Upper lobe of right lung (tissue), 1 donor: ENCODE measurements at regions not wholly inside any gene's neighbourhood (a gene's known extent, or its start where the extent isn't known, plus 50 kb on each side); places are given as distances from the start of the nearest gene placed in this dataset.

Source experiments
- ATAC-seq: fragments of 200-7000 bp; cut with Tn5 transposase; one replicate; pipeline ENCODE4 v1.9.1; 2020; ENCODE audit warnings: mild to moderate bottlenecking, moderate library complexity
- DNase-seq: peaks from one replicate; pipeline ENCODE4 v3.0.0-alpha.2; 2020
- H3K27ac ChIP-seq: fragments of 200-600 bp; one replicate; pipeline ENCODE4 v1.8.0; 2022
- H3K27me3 ChIP-seq: fragments of 200-600 bp; one replicate; pipeline ENCODE4 v1.8.0; 2022; ENCODE audit warnings: mild to moderate bottlenecking
- H3K36me3 ChIP-seq: fragments of 200-600 bp; one replicate; pipeline ENCODE4 v1.8.0; 2022
- H3K4me1 ChIP-seq: fragments of 200-600 bp; one replicate; pipeline ENCODE4 v1.8.0; 2022
- H3K4me3 ChIP-seq: fragments of 200-600 bp; one replicate; pipeline ENCODE4 v1.8.0; 2022; ENCODE audit warnings: mild to moderate bottlenecking
- H3K9me3 ChIP-seq: fragments of 200-600 bp; one replicate; pipeline ENCODE4 v1.8.0; 2022
- intact Hi-C: fragments of 100-400 bp; cut with DNase I; formaldehyde crosslinking; loops from one replicate; pipeline ENCODE4 v1.11.0; 2022
- TF ChIP-seq, protein P1 (sequence below): fragments of 200-600 bp; IDR thresholded peaks from one replicate; pipeline ENCODE4 v1.8.0; 2022; ENCODE audit warnings: antibody characterized with exemption
- donor health status: DM: no; HTN: yes; CAD: no; lungs with severe emphysema.

DNA sequence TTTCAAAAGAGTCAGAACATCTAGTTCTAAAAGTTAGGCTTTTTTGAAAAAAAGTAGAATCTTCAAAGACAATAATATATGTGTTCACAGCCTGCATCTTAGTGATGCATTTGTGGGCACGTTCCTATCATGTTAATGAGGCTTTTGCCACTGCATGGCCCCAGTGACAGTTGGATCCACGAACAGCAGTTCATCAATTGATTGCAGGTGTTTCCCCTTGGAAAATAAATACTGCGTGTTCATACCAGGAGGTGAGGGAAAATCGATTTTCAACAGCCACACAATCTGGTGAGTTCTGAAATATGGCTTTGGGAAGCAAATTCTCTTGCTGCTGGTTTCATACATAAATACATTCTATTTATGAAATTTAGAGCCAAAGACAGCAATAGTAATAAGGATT lies 343.8 kb upstream of the SLC10A2 start:
- TF ChIP-seq, protein P1, sequence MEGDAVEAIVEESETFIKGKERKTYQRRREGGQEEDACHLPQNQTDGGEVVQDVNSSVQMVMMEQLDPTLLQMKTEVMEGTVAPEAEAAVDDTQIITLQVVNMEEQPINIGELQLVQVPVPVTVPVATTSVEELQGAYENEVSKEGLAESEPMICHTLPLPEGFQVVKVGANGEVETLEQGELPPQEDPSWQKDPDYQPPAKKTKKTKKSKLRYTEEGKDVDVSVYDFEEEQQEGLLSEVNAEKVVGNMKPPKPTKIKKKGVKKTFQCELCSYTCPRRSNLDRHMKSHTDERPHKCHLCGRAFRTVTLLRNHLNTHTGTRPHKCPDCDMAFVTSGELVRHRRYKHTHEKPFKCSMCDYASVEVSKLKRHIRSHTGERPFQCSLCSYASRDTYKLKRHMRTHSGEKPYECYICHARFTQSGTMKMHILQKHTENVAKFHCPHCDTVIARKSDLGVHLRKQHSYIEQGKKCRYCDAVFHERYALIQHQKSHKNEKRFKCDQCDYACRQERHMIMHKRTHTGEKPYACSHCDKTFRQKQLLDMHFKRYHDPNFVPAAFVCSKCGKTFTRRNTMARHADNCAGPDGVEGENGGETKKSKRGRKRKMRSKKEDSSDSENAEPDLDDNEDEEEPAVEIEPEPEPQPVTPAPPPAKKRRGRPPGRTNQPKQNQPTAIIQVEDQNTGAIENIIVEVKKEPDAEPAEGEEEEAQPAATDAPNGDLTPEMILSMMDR: no peak
- intact Hi-C loops: no loop called here
- Histone ChIP-seq H3K27ac (no peak overlapping the region), H3K4me3 (no peak overlapping the region), H3K36me3 (no peaks in the 10 kb centered on the region), H3K9me3 (no peaks in the 10 kb centered on the region), H3K27me3 (no peaks in the 10 kb centered on the region), H3K4me1 (no peaks in the 10 kb centered on the region)
- ATAC-seq (no peak), DNase-seq (no peak)

DNA sequence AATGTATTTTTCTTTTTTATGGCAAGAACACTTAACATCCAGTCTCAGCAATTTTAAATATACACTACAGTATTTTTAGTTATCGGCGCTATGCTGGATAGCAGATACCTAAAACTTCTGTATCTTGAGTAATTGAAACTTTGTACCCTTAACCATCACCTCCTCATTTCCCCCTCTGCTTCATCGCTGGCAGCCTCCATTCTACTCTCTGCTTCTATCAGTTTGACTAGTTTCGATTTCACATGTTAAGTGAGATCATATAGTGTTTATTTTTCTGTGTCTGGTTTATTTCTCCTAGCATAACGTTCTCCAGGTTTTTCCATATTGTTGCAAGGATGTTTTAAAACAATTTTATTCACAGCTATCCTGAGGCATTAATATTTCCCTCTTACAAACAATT lies 340.8 kb upstream of the SLC10A2 start:
- ATAC-seq: no peak
- no peaks in the 10 kb centered on the region for H3K36me3 ChIP-seq
- no peak overlapping the region for H3K4me3 ChIP-seq
- TF ChIP-seq, protein P1: no peak
- no peak overlapping the region for H3K27ac ChIP-seq
- H3K27me3 ChIP-seq: no peaks in the 10 kb centered on the region
- intact Hi-C loops: no loop called here
- no peak for DNase-seq
- no peaks in the 10 kb centered on the region for H3K4me1 ChIP-seq
- no peaks in the 10 kb centered on the region for H3K9me3 ChIP-seq

DNA sequence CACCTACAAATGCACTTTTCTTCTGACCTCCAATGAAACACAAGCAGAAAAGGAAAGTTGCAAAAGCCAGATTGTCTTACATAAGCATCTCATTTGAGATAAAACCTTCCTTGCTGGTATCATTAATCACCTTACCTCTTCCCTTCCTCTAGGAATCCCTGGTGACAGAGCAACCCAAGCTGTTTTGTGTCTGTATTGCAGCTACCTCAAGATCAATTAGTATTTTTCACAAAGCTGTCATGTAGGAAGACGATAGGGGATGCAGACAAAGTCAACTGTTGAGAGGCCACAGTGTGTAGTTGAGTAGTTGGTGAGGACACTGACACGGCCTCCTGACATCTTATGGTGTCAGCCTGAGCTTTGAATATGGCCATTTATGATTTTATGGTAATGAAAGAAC lies 339.1 kb upstream of the SLC10A2 start:
- no peaks in the 10 kb centered on the region for H3K36me3 ChIP-seq
- intact Hi-C loops: no loop called here
- no peaks in the 10 kb centered on the region for H3K27me3 ChIP-seq
- DNase-seq (no peak), ATAC-seq (no peak)
- TF ChIP-seq, protein P1: no peak
- H3K4me3 ChIP-seq: no peak overlapping the region
- H3K4me1 ChIP-seq: no peaks in the 10 kb centered on the region
- H3K27ac ChIP-seq: no peak overlapping the region
- no peaks in the 10 kb centered on the region for H3K9me3 ChIP-seq

DNA sequence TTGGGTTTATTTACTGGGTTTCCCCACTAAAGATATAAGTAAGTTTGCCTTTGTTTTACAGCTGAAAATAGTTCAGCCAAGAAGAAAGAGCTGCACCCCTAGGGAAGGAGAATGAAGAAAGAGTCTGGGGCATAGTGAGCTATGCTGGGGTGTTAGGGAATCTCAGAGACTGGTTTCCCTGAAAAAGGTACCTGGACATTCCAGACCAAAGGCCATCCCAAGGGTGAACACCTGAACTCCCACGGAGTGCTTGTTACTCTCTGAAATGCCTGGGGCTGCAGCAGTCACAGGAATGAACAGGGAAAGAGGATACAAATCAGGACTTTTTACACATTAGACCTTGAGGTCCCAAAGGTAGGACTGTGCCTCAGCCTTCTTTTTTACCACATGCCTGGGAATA lies 337.6 kb upstream of the SLC10A2 start:
- no peaks in the 10 kb centered on the region for H3K4me1 ChIP-seq
- intact Hi-C loops: no loop called here
- H3K4me3 ChIP-seq: no peak overlapping the region
- DNase-seq (no peak), ATAC-seq (no peak)
- TF ChIP-seq, protein P1: no peak
- no peaks in the 10 kb centered on the region for H3K27me3 ChIP-seq
- no peaks in the 10 kb centered on the region for H3K9me3 ChIP-seq
- H3K36me3 ChIP-seq: no peaks in the 10 kb centered on the region
- no peak overlapping the region for H3K27ac ChIP-seq

DNA sequence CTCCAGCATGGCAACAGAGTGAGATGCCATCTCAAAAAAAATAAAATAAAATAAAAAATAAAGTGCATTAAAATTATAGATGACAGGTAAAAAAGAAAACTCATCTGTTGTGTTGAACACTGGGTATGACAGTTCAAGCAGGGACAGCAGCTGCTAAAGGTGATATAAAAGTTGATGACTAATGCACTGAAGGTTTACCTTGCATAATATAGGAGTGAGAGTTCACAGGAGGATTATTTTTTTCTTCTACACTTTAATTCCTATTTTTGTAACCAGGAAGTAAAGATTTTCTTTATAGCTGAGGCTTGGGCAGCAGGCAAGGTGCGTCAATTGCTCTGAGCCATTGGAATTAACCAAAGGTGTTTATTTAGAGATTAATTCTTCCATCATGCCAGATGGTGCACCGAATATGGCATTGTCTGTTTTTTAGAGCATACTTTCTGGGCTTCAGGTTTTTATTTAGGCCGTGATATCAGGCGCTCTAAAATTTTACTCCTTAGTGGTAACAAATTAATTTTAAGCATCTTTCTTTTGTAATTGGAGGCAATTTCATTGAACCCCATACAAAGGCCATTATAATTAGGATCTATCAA lies 337.0 kb upstream of the SLC10A2 start:
- intact Hi-C loops: no loop called here
- no peak overlapping the region for H3K4me3 ChIP-seq
- no peak for ATAC-seq
- no peaks in the 10 kb centered on the region for H3K9me3 ChIP-seq
- H3K27ac ChIP-seq: no peak overlapping the region
- no peak for DNase-seq
- H3K4me1 ChIP-seq: no peaks in the 10 kb centered on the region
- H3K36me3 ChIP-seq: no peaks in the 10 kb centered on the region
- no peaks in the 10 kb centered on the region for H3K27me3 ChIP-seq
- TF ChIP-seq, protein P1: no peak

DNA sequence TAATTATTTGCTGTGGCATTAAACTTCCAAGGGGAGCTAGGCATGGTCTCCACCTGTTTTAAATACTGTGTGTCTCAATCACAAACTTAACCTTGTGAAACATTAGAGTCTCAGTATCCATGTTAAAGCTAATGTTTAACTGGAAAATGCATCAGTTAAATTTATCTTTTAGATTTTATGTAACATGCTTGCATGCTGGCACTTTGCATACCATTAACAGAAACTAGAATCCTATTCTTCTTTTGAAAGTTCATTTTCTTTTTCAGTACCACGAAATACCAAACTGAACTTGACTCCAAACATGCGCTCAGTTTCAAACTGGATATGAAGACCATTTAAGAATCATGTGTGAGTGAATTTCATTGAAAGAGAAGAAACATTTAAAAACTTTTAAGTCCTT lies 328.9 kb upstream of the SLC10A2 start:
- no peaks in the 10 kb centered on the region for H3K27me3 ChIP-seq
- no peak overlapping the region for H3K4me3 ChIP-seq
- H3K36me3 ChIP-seq: no peaks in the 10 kb centered on the region
- intact Hi-C loops: no loop called here
- H3K4me1 ChIP-seq: no peaks in the 10 kb centered on the region
- no peak for ATAC-seq
- H3K27ac ChIP-seq: no peak overlapping the region
- H3K9me3 ChIP-seq: no peaks in the 10 kb centered on the region
- TF ChIP-seq, protein P1: no peak
- no peak for DNase-seq
